ENCODE measurements at regions not wholly inside any gene's neighbourhood (a gene's known extent, or its start where the extent isn't known, plus 50 kb on each side); places are given as distances from the start of the nearest gene placed in this dataset.

GRCh38 chr18:61616111-61616610, 276.6 kb downstream of the RNF152 start:
- no peak for DNase-seq

- DNase-seq, result no peak
Measured at GRCh38 chr18:61612517-61612916, 279.3 kb downstream of the CDH20 start.

- DNase-seq, result no peak
Measured at GRCh38 chr18:61609131-61609530, 275.9 kb downstream of the CDH20 start.

GRCh38 chr18:61608316-61608715, 275.1 kb downstream of the CDH20 start:
- no peak for DNase-seq

DNA sequence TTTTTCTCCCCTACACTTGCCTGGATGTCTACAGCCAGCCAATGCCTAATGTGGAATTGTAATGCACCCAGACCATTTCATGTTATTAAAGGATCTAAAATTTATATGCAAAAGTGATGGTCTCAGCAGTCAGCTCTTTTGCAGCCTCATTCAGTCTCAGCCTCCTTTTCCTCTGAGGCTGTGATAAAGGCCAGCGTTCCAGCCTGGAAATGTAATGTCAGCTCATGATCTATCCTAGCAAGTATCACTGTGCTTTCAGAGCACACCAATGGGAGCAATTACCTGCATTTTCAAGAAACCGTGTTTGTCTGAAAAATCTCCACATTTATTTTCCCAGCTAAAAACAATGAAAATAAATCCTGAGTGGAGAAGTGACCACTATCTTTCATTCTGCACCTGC, 274.6 kb downstream of the CDH20 start:
- no peak for DNase-seq

- no peak for DNase-seq
Measured at GRCh38 chr18:61606759-61607158, 273.5 kb downstream of the CDH20 start.

- no peak for DNase-seq
Measured at GRCh38 chr18:61606068-61606660, 272.9 kb downstream of the CDH20 start.

DNA sequence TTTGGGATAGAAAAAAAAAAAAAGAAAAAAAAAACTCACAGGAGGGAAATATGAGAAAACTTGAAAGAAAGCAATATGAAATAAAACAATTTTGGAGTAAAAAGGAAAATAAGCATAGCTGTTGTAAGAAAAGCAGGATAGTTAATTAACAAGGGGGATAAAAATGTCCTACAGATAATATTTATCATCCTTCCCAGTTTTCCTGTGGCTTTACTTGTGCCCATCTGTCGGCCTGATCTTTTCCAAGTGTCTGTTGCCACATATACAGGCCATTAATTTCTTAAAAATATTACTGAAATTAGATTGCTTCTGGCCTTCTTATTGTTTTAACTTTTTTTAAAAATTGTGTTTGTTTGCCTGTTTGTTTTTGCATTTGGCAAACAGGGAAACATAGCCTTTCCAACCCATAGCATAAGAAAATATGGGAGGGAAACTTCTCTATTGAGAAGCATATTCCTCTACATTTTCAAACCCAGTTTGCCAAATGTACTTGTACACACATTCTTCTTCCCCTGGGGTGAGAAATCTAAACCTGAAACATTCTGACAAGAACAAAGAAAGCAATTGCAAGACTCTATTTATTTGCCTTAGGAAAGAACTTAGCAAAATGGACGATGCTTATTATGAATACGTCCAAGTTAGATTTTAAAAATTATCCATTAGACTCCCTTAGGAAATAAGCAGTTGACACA, 272.3 kb downstream of the CDH20 start:
- no peak for DNase-seq
